AG09319 (cell line): ENCODE measurements at regions not wholly inside any gene's neighbourhood (a gene's known extent, or its start where the extent isn't known, plus 50 kb on each side); places are given as distances from the start of the nearest gene placed in this dataset.

Experiments used
- DNase-seq: peaks from one replicate; pipeline ENCODE4 v3.0.0-alpha.2; 2010; ENCODE audit warnings: low read depth; ENCODE audit errors: extremely low read depth
- TF ChIP-seq, protein P1 (sequence below): IDR thresholded peaks from 2 replicates; pipeline ENCODE4 v1.5.1; 2011; ENCODE audit warnings: low read depth, mild to moderate bottlenecking, inconsistent platforms, low read length, moderate library complexity

- DNase-seq, result no peak
- TF ChIP-seq, protein P1, sequence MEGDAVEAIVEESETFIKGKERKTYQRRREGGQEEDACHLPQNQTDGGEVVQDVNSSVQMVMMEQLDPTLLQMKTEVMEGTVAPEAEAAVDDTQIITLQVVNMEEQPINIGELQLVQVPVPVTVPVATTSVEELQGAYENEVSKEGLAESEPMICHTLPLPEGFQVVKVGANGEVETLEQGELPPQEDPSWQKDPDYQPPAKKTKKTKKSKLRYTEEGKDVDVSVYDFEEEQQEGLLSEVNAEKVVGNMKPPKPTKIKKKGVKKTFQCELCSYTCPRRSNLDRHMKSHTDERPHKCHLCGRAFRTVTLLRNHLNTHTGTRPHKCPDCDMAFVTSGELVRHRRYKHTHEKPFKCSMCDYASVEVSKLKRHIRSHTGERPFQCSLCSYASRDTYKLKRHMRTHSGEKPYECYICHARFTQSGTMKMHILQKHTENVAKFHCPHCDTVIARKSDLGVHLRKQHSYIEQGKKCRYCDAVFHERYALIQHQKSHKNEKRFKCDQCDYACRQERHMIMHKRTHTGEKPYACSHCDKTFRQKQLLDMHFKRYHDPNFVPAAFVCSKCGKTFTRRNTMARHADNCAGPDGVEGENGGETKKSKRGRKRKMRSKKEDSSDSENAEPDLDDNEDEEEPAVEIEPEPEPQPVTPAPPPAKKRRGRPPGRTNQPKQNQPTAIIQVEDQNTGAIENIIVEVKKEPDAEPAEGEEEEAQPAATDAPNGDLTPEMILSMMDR, result no peak
Observed at GRCh38 chr18:10120622-10121021, 206.8 kb downstream of the VAPA start.

- no peak for DNase-seq
- TF ChIP-seq, protein P1, result no peak
Observed at GRCh38 chr18:10121028-10121427, 207.2 kb downstream of the VAPA start.

GRCh38 chr18:10121786-10122515 is 208.1 kb downstream of the VAPA start:
- TF ChIP-seq, protein P1, result no peak
- DNase-seq, result peak; percentile 87

DNA sequence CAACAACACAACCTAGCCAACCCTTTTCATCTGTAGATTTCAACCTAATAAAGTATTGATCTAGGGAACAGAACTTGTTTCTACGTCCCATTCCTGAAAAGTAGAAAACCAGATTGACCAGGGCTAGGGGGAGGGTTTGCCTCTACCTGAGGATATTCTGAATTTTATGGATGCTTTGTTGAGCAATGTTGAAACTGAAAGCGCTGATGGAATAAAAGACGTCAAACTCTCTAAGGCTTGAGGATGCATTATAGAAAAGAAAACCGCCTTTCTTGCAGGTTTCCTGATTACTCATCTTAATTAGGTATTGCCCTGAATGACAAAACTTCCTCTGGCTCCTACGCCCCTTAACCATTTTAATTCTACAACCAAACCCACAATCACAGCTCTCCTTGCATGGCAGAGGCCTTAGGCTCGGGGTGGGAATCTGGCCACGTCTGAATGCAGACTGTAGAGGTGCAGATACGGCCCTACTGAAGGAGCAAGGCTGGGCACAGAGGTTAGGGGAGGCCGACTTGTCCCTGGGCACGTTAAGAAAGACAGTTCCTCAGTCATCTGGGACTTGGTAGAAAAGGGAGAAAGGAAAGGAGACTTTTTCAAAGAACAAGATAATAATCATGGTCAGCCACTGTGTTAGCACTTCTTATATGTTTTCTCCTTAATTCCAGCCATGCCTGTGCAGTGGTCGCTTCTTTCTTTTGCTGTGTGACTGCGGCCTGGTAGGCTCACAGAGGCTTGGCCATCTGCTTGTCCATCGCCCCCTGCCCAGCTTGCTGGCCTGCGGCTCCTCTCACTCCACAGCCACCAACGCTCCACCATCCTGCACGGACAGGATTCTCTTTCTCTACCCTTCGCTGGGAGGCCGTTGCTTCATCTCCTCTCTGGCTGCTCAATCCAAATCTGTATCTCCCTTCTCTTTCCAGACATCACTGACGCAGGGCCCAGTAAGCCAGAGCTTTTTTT is 209.5 kb downstream of the VAPA start:
- DNase-seq, result no peak
- TF ChIP-seq, protein P1, result no peak

GRCh38 chr18:10124071-10124470 is 210.3 kb downstream of the VAPA start:
- TF ChIP-seq, protein P1, result no peak
- DNase-seq, result no peak

- TF ChIP-seq, protein P1, result no peak
- no peak for DNase-seq
Observed at GRCh38 chr18:10124557-10124956, 210.7 kb downstream of the VAPA start.

- TF ChIP-seq, protein P1, result no peak
- DNase-seq, result no peak
Observed at GRCh38 chr18:10124967-10125366, 211.2 kb downstream of the VAPA start.
